Neural progenitor cell (in vitro differentiated cells): ENCODE measurements at regions not wholly inside any gene's neighbourhood (a gene's known extent, or its start where the extent isn't known, plus 50 kb on each side); places are given as distances from the start of the nearest gene placed in this dataset.
A peak's percentile ranks its signal among the peaks of the same experiment; 100 is the strongest.

ENCODE experiments used
- DNase-seq: peaks from one replicate; pipeline ENCODE4 v3.0.0-alpha.2; 2016; ENCODE audit warnings: low spot score
- H2AFZ ChIP-seq: fragments of 200-600 bp; sonication (generic); replicated peaks from 2 replicates; pipeline ENCODE4 v1.6.1; 2016; ENCODE audit warnings: antibody characterized with exemption
- H3F3A ChIP-seq: fragments of 200-600 bp; sonication (generic); 2 replicates; pipeline ENCODE4 v1.6.1; 2016; ENCODE audit warnings: antibody characterized with exemption, low read depth
- H3K27ac ChIP-seq: fragments of 200-600 bp; sonication (generic); 2 replicates; pipeline ENCODE4 v1.5.1; 2016; ENCODE audit warnings: mild to moderate bottlenecking
- H3K27me3 ChIP-seq: fragments of 200-600 bp; sonication (generic); 2 replicates; pipeline ENCODE4 v1.6.1; 2016; ENCODE audit warnings: mild to moderate bottlenecking, moderate library complexity
- H3K36me3 ChIP-seq: fragments of 200-600 bp; sonication (generic); 2 replicates; pipeline ENCODE4 v1.5.1; 2016
- H3K4me1 ChIP-seq: fragments of 200-600 bp; sonication (generic); 2 replicates; pipeline ENCODE4 v1.6.1; 2016; ENCODE audit warnings: mixed run types
- H3K4me2 ChIP-seq: fragments of 200-600 bp; sonication (generic); 2 replicates; pipeline ENCODE4 v1.6.1; 2016
- H3K4me3 ChIP-seq: fragments of 200-600 bp; sonication (generic); 2 replicates; pipeline ENCODE4 v1.5.1; 2016
- H3K79me2 ChIP-seq: fragments of 200-600 bp; sonication (generic); 2 replicates; pipeline ENCODE4 v1.6.1; 2016; ENCODE audit warnings: low read depth
- H3K9ac ChIP-seq: fragments of 200-600 bp; sonication (generic); 2 replicates; pipeline ENCODE4 v1.6.1; 2016
- H3K9me3 ChIP-seq: fragments of 200-600 bp; sonication (generic); 2 replicates; pipeline ENCODE4 v1.5.1; 2016; ENCODE audit warnings: low read depth
- H4K20me1 ChIP-seq: fragments of 200-600 bp; sonication (generic); 2 replicates; pipeline ENCODE4 v1.6.1; 2016; ENCODE audit warnings: low read depth
- H3K27ac Mint-ChIP-seq: 3 replicates; pipeline ENCODE4 v1.8.0; 2021; ENCODE audit warnings: mixed read lengths
- H3K27me3 Mint-ChIP-seq: 2 replicates; pipeline ENCODE4 v1.8.0; 2022; ENCODE audit warnings: low read depth, mild to moderate bottlenecking, inconsistent platforms, moderate library complexity, mixed read lengths; ENCODE audit not compliant: insufficient read depth
- H3K36me3 Mint-ChIP-seq: 3 replicates; pipeline ENCODE4 v1.8.0; 2021; ENCODE audit warnings: mixed read lengths
- H3K4me1 Mint-ChIP-seq: 3 replicates; pipeline ENCODE4 v1.8.0; 2021; ENCODE audit warnings: mixed read lengths
- H3K4me3 Mint-ChIP-seq: 3 replicates; pipeline ENCODE4 v1.8.0; 2021; ENCODE audit warnings: mild to moderate bottlenecking, moderate library complexity, mixed read lengths
- H3K9me3 Mint-ChIP-seq: 3 replicates; pipeline ENCODE4 v1.8.0; 2020; ENCODE audit warnings: mixed read lengths
- CTCF ChIP-seq: fragments of 200-600 bp; sonication (generic); IDR thresholded peaks from 2 replicates; pipeline ENCODE4 v1.5.1; 2017; ENCODE audit warnings: antibody characterized with exemption, mild to moderate bottlenecking
- EZH2 ChIP-seq: fragments of 200-600 bp; sonication (generic); IDR thresholded peaks from 2 replicates; pipeline ENCODE4 v1.6.1; 2017; ENCODE audit warnings: antibody characterized with exemption, mild to moderate bottlenecking, moderate library complexity
- EZH2phosphoT487 ChIP-seq: fragments of 200-600 bp; sonication (generic); IDR thresholded peaks from 2 replicates; pipeline ENCODE4 v1.6.1; 2017; ENCODE audit warnings: antibody characterized with exemption

- TF ChIP-seq CTCF (no peak), EZH2 (no peak), EZH2phosphoT487 (no peak)
- no peaks in the 10 kb centered on the region for H3K36me3 Mint-ChIP-seq
- Histone ChIP-seq H3K9me3 (no peaks in the 10 kb centered on the region), H3K79me2 (no peaks in the 10 kb centered on the region), H3K4me2 (no peak overlapping the region), H3K4me3 (no peak overlapping the region), H3K27me3 (no peaks in the 10 kb centered on the region), H4K20me1 (no peaks in the 10 kb centered on the region), H2AFZ (no peak overlapping the region), H3K27ac (no peak overlapping the region), H3K36me3 (no peaks in the 10 kb centered on the region), H3K9ac (no peak overlapping the region), H3F3A (no peaks in the 10 kb centered on the region), H3K4me1 (peaks cover 2% of the 10 kb centered on the region)
- peaks cover 2% of the 10 kb centered on the region for H3K9me3 Mint-ChIP-seq
- DNase-seq, result no peak
- H3K4me3 Mint-ChIP-seq, result no peak overlapping the region
- H3K4me1 Mint-ChIP-seq, result peaks cover 22% of the 10 kb centered on the region
- H3K27me3 Mint-ChIP-seq, result peaks cover 4% of the 10 kb centered on the region
- no peak overlapping the region for H3K27ac Mint-ChIP-seq
Measured at GRCh38 chr10:3944591-3944990, 159.6 kb upstream of the KLF6 start.

GRCh38 chr10:3943695-3944257 lies 158.8 kb upstream of the KLF6 start:
- H3K4me1 ChIP-seq, result no peaks in the 10 kb centered on the region
- H3K4me3 ChIP-seq, result no peak overlapping the region
- H3K9me3 Mint-ChIP-seq, result peaks cover 2% of the 10 kb centered on the region
- H3K27ac ChIP-seq, result no peak overlapping the region
- no peak overlapping the region for H3K9ac ChIP-seq
- TF ChIP-seq EZH2 (no peak), CTCF (no peak), EZH2phosphoT487 (no peak)
- no peaks in the 10 kb centered on the region for H3K36me3 Mint-ChIP-seq
- H3K4me2 ChIP-seq, result no peak overlapping the region
- no peak for DNase-seq
- no peak overlapping the region for H3K4me3 Mint-ChIP-seq
- peaks cover 4% of the 10 kb centered on the region for H3K27me3 Mint-ChIP-seq
- H3K27me3 ChIP-seq, result no peaks in the 10 kb centered on the region
- no peaks in the 10 kb centered on the region for H4K20me1 ChIP-seq
- H3F3A ChIP-seq, result no peaks in the 10 kb centered on the region
- no peaks in the 10 kb centered on the region for H3K79me2 ChIP-seq
- H3K27ac Mint-ChIP-seq, result peak overlapping the region; percentile 22
- peaks cover 14% of the 10 kb centered on the region for H3K4me1 Mint-ChIP-seq
- no peak overlapping the region for H2AFZ ChIP-seq
- no peaks in the 10 kb centered on the region for H3K9me3 ChIP-seq
- no peaks in the 10 kb centered on the region for H3K36me3 ChIP-seq

GRCh38 chr10:3942937-3943489 lies 158.0 kb upstream of the KLF6 start:
- no peaks in the 10 kb centered on the region for H3K36me3 ChIP-seq
- no peaks in the 10 kb centered on the region for H3K4me1 ChIP-seq
- TF ChIP-seq EZH2phosphoT487 (no peak), EZH2 (no peak), CTCF (no peak)
- Mint-ChIP-seq H3K9me3 (peaks cover 2% of the 10 kb centered on the region), H3K4me3 (no peak overlapping the region), H3K4me1 (peaks cover 7% of the 10 kb centered on the region), H3K36me3 (no peaks in the 10 kb centered on the region), H3K27ac (peak overlapping the region; percentile 22), H3K27me3 (peaks cover 4% of the 10 kb centered on the region)
- H3K9ac ChIP-seq, result no peak overlapping the region
- no peak overlapping the region for H3K27ac ChIP-seq
- H3K9me3 ChIP-seq, result no peaks in the 10 kb centered on the region
- no peaks in the 10 kb centered on the region for H4K20me1 ChIP-seq
- H3K27me3 ChIP-seq, result no peaks in the 10 kb centered on the region
- H3K4me3 ChIP-seq, result no peak overlapping the region
- no peak overlapping the region for H3K4me2 ChIP-seq
- no peaks in the 10 kb centered on the region for H3K79me2 ChIP-seq
- H2AFZ ChIP-seq, result no peak overlapping the region
- H3F3A ChIP-seq, result no peaks in the 10 kb centered on the region
- DNase-seq, result no peak
